ENCODE measurements at regions not wholly inside any gene's neighbourhood (a gene's known extent, or its start where the extent isn't known, plus 50 kb on each side); places are given as distances from the start of the nearest gene placed in this dataset.

DNA sequence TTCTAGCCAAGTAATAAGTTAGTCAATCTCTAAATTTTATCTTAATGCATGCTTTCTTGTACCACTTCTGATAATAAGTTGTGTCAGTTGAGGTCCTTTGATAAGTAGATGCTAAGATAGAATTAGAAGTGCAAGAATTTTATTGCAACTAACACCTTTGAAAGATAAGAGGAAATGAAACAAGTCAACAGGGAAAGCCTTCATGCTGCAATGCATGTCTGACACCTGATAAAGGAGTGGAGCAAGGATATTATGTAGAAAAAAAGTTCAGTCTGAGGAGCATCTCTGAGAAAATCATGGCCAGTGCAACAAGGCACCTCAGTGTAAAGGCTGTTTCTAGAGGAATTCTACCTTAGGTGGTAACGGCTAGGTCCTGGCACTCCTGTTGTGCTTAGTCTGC is 210.7 kb upstream of the PPP1R2C start:
- no peak for TF ChIP-seq SP2 (IDR thresholded peaks at IDR 0.05; ENCODE audit: low read length)
- TF ChIP-seq, protein P1, sequence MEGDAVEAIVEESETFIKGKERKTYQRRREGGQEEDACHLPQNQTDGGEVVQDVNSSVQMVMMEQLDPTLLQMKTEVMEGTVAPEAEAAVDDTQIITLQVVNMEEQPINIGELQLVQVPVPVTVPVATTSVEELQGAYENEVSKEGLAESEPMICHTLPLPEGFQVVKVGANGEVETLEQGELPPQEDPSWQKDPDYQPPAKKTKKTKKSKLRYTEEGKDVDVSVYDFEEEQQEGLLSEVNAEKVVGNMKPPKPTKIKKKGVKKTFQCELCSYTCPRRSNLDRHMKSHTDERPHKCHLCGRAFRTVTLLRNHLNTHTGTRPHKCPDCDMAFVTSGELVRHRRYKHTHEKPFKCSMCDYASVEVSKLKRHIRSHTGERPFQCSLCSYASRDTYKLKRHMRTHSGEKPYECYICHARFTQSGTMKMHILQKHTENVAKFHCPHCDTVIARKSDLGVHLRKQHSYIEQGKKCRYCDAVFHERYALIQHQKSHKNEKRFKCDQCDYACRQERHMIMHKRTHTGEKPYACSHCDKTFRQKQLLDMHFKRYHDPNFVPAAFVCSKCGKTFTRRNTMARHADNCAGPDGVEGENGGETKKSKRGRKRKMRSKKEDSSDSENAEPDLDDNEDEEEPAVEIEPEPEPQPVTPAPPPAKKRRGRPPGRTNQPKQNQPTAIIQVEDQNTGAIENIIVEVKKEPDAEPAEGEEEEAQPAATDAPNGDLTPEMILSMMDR (IDR thresholded peaks at IDR 0.05; ENCODE audit: control extremely low read depth in 1 of 3, insufficient read depth in 1 of 3, low read depth in 1 of 3, low read length in 3 of 3) = no peak
- no peak for TF ChIP-seq EP300 (IDR thresholded peaks at IDR 0.05; ENCODE audit: borderline replicate concordance in 1 of 2, low read depth in 2 of 2, low read length in 2 of 2)
